H9 (cell line): ENCODE measurements at regions not wholly inside any gene's neighbourhood (a gene's known extent, or its start where the extent isn't known, plus 50 kb on each side); places are given as distances from the start of the nearest gene placed in this dataset.
A peak's percentile ranks its signal among the peaks of the same experiment; 100 is the strongest.

Experiments
- DNase-seq: peaks from one replicate; pipeline ENCODE4 v3.0.0-alpha.2; 2017
- H2AFZ ChIP-seq: one replicate; pipeline ENCODE4 v1.6.1; 2013; ENCODE audit warnings: mild to moderate bottlenecking, low read length, control low read depth, moderate library complexity
- H2AK5ac ChIP-seq: 2 replicates; pipeline ENCODE4 v1.6.1; 2013; ENCODE audit warnings: low read length, control low read depth, mixed read lengths; ENCODE audit not compliant: insufficient read length
- H2BK120ac ChIP-seq: one replicate; pipeline ENCODE4 v1.6.1; 2013; ENCODE audit warnings: low read depth, mild to moderate bottlenecking, low read length, control low read depth, inconsistent platforms; ENCODE audit not compliant: poor library complexity, severe bottlenecking
- H2BK12ac ChIP-seq: 2 replicates; pipeline ENCODE4 v1.6.1; 2013; ENCODE audit warnings: low read length, control low read depth, mixed read lengths, low read depth; ENCODE audit not compliant: insufficient read length
- H2BK15ac ChIP-seq: 2 replicates; pipeline ENCODE4 v1.6.1; 2013; ENCODE audit warnings: low read depth, low read length, control low read depth
- H2BK20ac ChIP-seq: one replicate; pipeline ENCODE4 v1.6.1; 2013; ENCODE audit warnings: low read depth, mild to moderate bottlenecking, low read length, control low read depth, inconsistent platforms; ENCODE audit not compliant: poor library complexity, severe bottlenecking
- H2BK5ac ChIP-seq: 2 replicates; pipeline ENCODE4 v1.6.1; 2013; ENCODE audit warnings: low read length, control low read depth, mixed read lengths; ENCODE audit not compliant: insufficient read length
- H3K14ac ChIP-seq: 2 replicates; pipeline ENCODE4 v1.6.1; 2013; ENCODE audit warnings: low read length, control low read depth; ENCODE audit not compliant: insufficient read depth
- H3K18ac ChIP-seq: 2 replicates; pipeline ENCODE4 v1.6.1; 2013; ENCODE audit warnings: low read depth, mild to moderate bottlenecking, mixed read lengths, low read length, control low read depth; ENCODE audit not compliant: insufficient read length
- H3K23ac ChIP-seq: 2 replicates; pipeline ENCODE4 v1.6.1; 2013; ENCODE audit warnings: low read length, control low read depth, mixed read lengths, low read depth; ENCODE audit not compliant: insufficient read length
- H3K23me2 ChIP-seq: 2 replicates; pipeline ENCODE4 v1.6.1; 2013; ENCODE audit warnings: low read depth, mild to moderate bottlenecking, mixed read lengths, low read length, control low read depth; ENCODE audit not compliant: insufficient read length, poor library complexity, severe bottlenecking
- H3K27ac ChIP-seq: 2 replicates; pipeline ENCODE4 v1.5.1; 2013; ENCODE audit warnings: low read length, control low read depth, mixed read lengths, low read depth; ENCODE audit not compliant: insufficient read length
- H3K27me3 ChIP-seq: 2 replicates; pipeline ENCODE4 v1.6.1; 2013; ENCODE audit warnings: low read length, control low read depth, inconsistent platforms; ENCODE audit not compliant: insufficient read depth
- H3K4ac ChIP-seq: 2 replicates; pipeline ENCODE4 v1.6.1; 2013; ENCODE audit warnings: low read depth, mild to moderate bottlenecking, control low read depth, inconsistent platforms, low read length, moderate library complexity
- H3K4me1 ChIP-seq: 2 replicates; pipeline ENCODE4 v1.6.1; 2013; ENCODE audit warnings: low read length, control low read depth, inconsistent platforms; ENCODE audit not compliant: insufficient read depth
- H3K4me2 ChIP-seq: 2 replicates; pipeline ENCODE4 v1.6.1; 2013; ENCODE audit warnings: low read length, control low read depth, mixed read lengths; ENCODE audit not compliant: insufficient read length, insufficient read depth
- H3K56ac ChIP-seq: 2 replicates; pipeline ENCODE4 v1.6.1; 2013; ENCODE audit warnings: low read depth, mild to moderate bottlenecking, mixed read lengths, low read length, control low read depth; ENCODE audit not compliant: insufficient read length
- H3K79me1 ChIP-seq: 2 replicates; pipeline ENCODE4 v1.6.1; 2013; ENCODE audit warnings: low read depth, mild to moderate bottlenecking, moderate library complexity, low read length, control low read depth, inconsistent platforms; ENCODE audit not compliant: insufficient read depth, poor library complexity, severe bottlenecking
- H3K79me2 ChIP-seq: 2 replicates; pipeline ENCODE4 v1.6.1; 2013; ENCODE audit warnings: low read length, control low read depth, inconsistent platforms; ENCODE audit not compliant: insufficient read depth
- H3K9ac ChIP-seq: 2 replicates; pipeline ENCODE4 v1.6.1; 2013; ENCODE audit warnings: low read length, control low read depth, mixed read lengths; ENCODE audit not compliant: insufficient read length; ENCODE audit errors: extremely low read depth
- H3K9me3 ChIP-seq: one replicate; pipeline ENCODE4 v1.6.1; 2013; ENCODE audit warnings: low read depth, low read length, inconsistent platforms; ENCODE audit not compliant: control insufficient read depth
- H3T11ph ChIP-seq: one replicate; pipeline ENCODE4 v1.6.1; 2013; ENCODE audit warnings: mild to moderate bottlenecking, low read length, control low read depth, inconsistent platforms
- H4K20me1 ChIP-seq: one replicate; pipeline ENCODE4 v1.6.1; 2013; ENCODE audit not compliant: control insufficient read depth, insufficient read length, insufficient read depth
- H4K5ac ChIP-seq: 2 replicates; pipeline ENCODE4 v1.6.1; 2013; ENCODE audit warnings: low read depth, mild to moderate bottlenecking, mixed read lengths, low read length, control low read depth; ENCODE audit not compliant: insufficient read length
- H4K8ac ChIP-seq: replicated peaks from 2 replicates; pipeline ENCODE4 v1.6.1; 2013; ENCODE audit warnings: low read length, control low read depth, mixed read lengths, low read depth; ENCODE audit not compliant: insufficient read length
- H4K91ac ChIP-seq: 2 replicates; pipeline ENCODE4 v1.6.1; 2013; ENCODE audit warnings: low read depth, mild to moderate bottlenecking, moderate library complexity, mixed read lengths, low read length, control low read depth; ENCODE audit not compliant: insufficient read length
- H3K27ac Mint-ChIP-seq, 3 experiments: 2 replicates in 2 of 3; 3 replicates in 1 of 3; pipeline ENCODE4 v1.8.0; 2020 to 2021; ENCODE audit warnings: mixed read lengths in 3 of 3, mild to moderate bottlenecking in 1 of 3, moderate library complexity in 1 of 3
- H3K27me3 Mint-ChIP-seq: 2 replicates; pipeline ENCODE4 v1.8.0; 2021; ENCODE audit warnings: low read depth, mild to moderate bottlenecking, moderate library complexity, mixed read lengths
- H3K36me3 Mint-ChIP-seq, 3 experiments: 2 replicates in 2 of 3; 3 replicates in 1 of 3; pipeline ENCODE4 v1.8.0; 2020 to 2021; ENCODE audit warnings: low read depth in 3 of 3, mixed read lengths in 3 of 3; ENCODE audit not compliant: insufficient read depth in 1 of 3
- H3K4me1 Mint-ChIP-seq, 2 experiments: 2 replicates each; pipeline ENCODE4 v1.8.0; 2020; ENCODE audit warnings: mixed read lengths in 2 of 2
- H3K4me3 Mint-ChIP-seq, 2 experiments: 2 replicates in 1 of 2; 3 replicates in 1 of 2; pipeline ENCODE4 v1.8.0; 2020 to 2021; ENCODE audit warnings: mild to moderate bottlenecking in 2 of 2, mixed read lengths in 2 of 2, moderate library complexity in 1 of 2
- H3K9me3 Mint-ChIP-seq, 2 experiments: 2 replicates in 1 of 2; 3 replicates in 1 of 2; pipeline ENCODE4 v1.8.0; 2020; ENCODE audit warnings: mild to moderate bottlenecking in 2 of 2, mixed read lengths in 2 of 2, moderate library complexity in 1 of 2
- WGBS: extraction: QIAGEN DNeasy Blood & Tissue Kit; methylation state at CpG from one replicate; pipeline ENCODE4 v1.1.7; 2013; ENCODE audit warnings: missing lambda C conversion rate, low lambda C conversion rate, mixed read lengths; ENCODE audit not compliant: insufficient read length; ENCODE audit errors: extremely low coverage; 5-methylcytosine and 5-hydroxymethylcytosine counted together
- TF ChIP-seq, protein P1 (sequence below): fragments of 200-600 bp; sonication (generic); conservative IDR thresholded peaks from 3 replicates; pipeline ENCODE4 v1.8.0; 2021; ENCODE audit warnings: antibody characterized with exemption, mild to moderate bottlenecking

GRCh38 chr10:57460540-57460939 is 807.2 kb downstream of the IPMK start:
- Histone ChIP-seq H3K79me1 (no peaks in the 10 kb centered on the region), H3K9ac (no peak overlapping the region), H2AFZ (no peak overlapping the region), H3K4me2 (no peak overlapping the region), H3K23ac (no peak overlapping the region), H3K79me2 (no peaks in the 10 kb centered on the region), H3K18ac (no peak overlapping the region), H3K4me1 (no peaks in the 10 kb centered on the region), H2AK5ac (no peak overlapping the region), H2BK5ac (no peak overlapping the region), H4K91ac (no peak overlapping the region), H2BK20ac (no peak overlapping the region), H2BK15ac (no peak overlapping the region), H4K8ac (no peak overlapping the region), H3K27ac (no peak overlapping the region), H4K20me1 (no peaks in the 10 kb centered on the region), H3K23me2 (no peaks in the 10 kb centered on the region), H4K5ac (no peak overlapping the region), H3K56ac (no peak overlapping the region), H3K4ac (no peak overlapping the region), H3K9me3 (no peaks in the 10 kb centered on the region), H3T11ph (no peak overlapping the region), H3K14ac (no peak overlapping the region), H2BK12ac (no peak overlapping the region), H3K27me3 (no peaks in the 10 kb centered on the region), H2BK120ac (no peak overlapping the region)
- peak overlapping the region in 1 of 3 experiments; percentile 24; a peak in 1 of 7 replicates for H3K27ac Mint-ChIP-seq
- no peaks in the 10 kb centered on the region for H3K27me3 Mint-ChIP-seq
- H3K4me1 Mint-ChIP-seq, result peaks cover 4% of the 10 kb centered on the region in 2 experiments; a peak in 3 of 4 replicates
- no peak overlapping the region for H3K4me3 Mint-ChIP-seq
- TF ChIP-seq, protein P1, sequence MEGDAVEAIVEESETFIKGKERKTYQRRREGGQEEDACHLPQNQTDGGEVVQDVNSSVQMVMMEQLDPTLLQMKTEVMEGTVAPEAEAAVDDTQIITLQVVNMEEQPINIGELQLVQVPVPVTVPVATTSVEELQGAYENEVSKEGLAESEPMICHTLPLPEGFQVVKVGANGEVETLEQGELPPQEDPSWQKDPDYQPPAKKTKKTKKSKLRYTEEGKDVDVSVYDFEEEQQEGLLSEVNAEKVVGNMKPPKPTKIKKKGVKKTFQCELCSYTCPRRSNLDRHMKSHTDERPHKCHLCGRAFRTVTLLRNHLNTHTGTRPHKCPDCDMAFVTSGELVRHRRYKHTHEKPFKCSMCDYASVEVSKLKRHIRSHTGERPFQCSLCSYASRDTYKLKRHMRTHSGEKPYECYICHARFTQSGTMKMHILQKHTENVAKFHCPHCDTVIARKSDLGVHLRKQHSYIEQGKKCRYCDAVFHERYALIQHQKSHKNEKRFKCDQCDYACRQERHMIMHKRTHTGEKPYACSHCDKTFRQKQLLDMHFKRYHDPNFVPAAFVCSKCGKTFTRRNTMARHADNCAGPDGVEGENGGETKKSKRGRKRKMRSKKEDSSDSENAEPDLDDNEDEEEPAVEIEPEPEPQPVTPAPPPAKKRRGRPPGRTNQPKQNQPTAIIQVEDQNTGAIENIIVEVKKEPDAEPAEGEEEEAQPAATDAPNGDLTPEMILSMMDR, result no peak
- no CpG with 5 or more reads among the region's 1 CpG for WGBS
- H3K36me3 Mint-ChIP-seq, result no peaks in the 10 kb centered on the region
- DNase-seq, result no peak
- no peaks in the 10 kb centered on the region for H3K9me3 Mint-ChIP-seq
